ENCODE measurements at regions not wholly inside any gene's neighbourhood (a gene's known extent, or its start where the extent isn't known, plus 50 kb on each side); places are given as distances from the start of the nearest gene placed in this dataset.

GRCh38 chr4:125444166-125444565 is 129.4 kb downstream of the FAT4 start:
- DNase-seq, result no peak

- no peak for DNase-seq
Measured at GRCh38 chr4:125445525-125445924, 130.8 kb downstream of the FAT4 start.

- DNase-seq, result no peak
Measured at GRCh38 chr4:125447551-125448290, 133.0 kb downstream of the FAT4 start.

- DNase-seq, result no peak
Measured at GRCh38 chr4:125456075-125456474, 141.3 kb downstream of the FAT4 start.

- no peak for DNase-seq
Measured at GRCh38 chr4:125459531-125459930, 144.8 kb downstream of the FAT4 start.

GRCh38 chr4:125461676-125462363 is 147.1 kb downstream of the FAT4 start:
- DNase-seq, result no peak

- no peak for DNase-seq
Measured at GRCh38 chr4:125464146-125464545, 149.4 kb downstream of the FAT4 start.

- DNase-seq, result no peak
Measured at GRCh38 chr4:125481334-125482045, 166.7 kb downstream of the FAT4 start.

GRCh38 chr4:125482822-125483221 is 168.1 kb downstream of the FAT4 start:
- no peak for DNase-seq

- no peak for DNase-seq
Measured at GRCh38 chr4:125483278-125483677, 168.5 kb downstream of the FAT4 start.

- DNase-seq, result no peak
Measured at GRCh38 chr4:125484912-125485311, 170.2 kb downstream of the FAT4 start.

- no peak for DNase-seq
Measured at GRCh38 chr4:125486351-125486750, 171.6 kb downstream of the FAT4 start.

GRCh38 chr4:125489952-125490690 is 175.4 kb downstream of the FAT4 start:
- DNase-seq, result no peak

- DNase-seq, result no peak
Measured at GRCh38 chr4:125492957-125493356, 178.2 kb downstream of the FAT4 start.

- no peak for DNase-seq
Measured at GRCh38 chr4:125497861-125498260, 183.1 kb downstream of the FAT4 start.

GRCh38 chr4:125498981-125499380 is 184.2 kb downstream of the FAT4 start:
- DNase-seq, result no peak

GRCh38 chr4:125501090-125501489 is 186.3 kb downstream of the FAT4 start:
- DNase-seq, result no peak

- no peak for DNase-seq
Measured at GRCh38 chr4:125501568-125501967, 186.8 kb downstream of the FAT4 start.

GRCh38 chr4:125505621-125506020 is 190.9 kb downstream of the FAT4 start:
- DNase-seq, result no peak

- DNase-seq, result no peak
Measured at GRCh38 chr4:125507141-125507540, 192.4 kb downstream of the FAT4 start.

GRCh38 chr4:125511715-125512114 is 197.0 kb downstream of the FAT4 start:
- no peak for DNase-seq

- no peak for DNase-seq
Measured at GRCh38 chr4:125515016-125515415, 200.3 kb downstream of the FAT4 start.

- no peak for DNase-seq
Measured at GRCh38 chr4:125517831-125518230, 203.1 kb downstream of the FAT4 start.
